Keratinocyte (primary cell): ENCODE measurements at regions not wholly inside any gene's neighbourhood (a gene's known extent, or its start where the extent isn't known, plus 50 kb on each side); places are given as distances from the start of the nearest gene placed in this dataset.

Experiments
- DNase-seq: peaks from one replicate; pipeline ENCODE4 v3.0.0-alpha.2; 2011; ENCODE audit warnings: low read depth, missing footprints, low spot score
- FAIRE-seq: peaks from 2 replicates; lab custom pipeline; 2011; peaks lifted over from hg19 to GRCh38; lab: Jason Lieb, UNC
- H2AFZ ChIP-seq: 2 replicates; pipeline ENCODE4 v1.6.0; 2012; ENCODE audit warnings: low read length, control low read depth, inconsistent platforms; ENCODE audit not compliant: control insufficient read depth
- H3K27ac ChIP-seq: 2 replicates; pipeline ENCODE4 v1.5.1; 2011; ENCODE audit warnings: low read length; ENCODE audit not compliant: control insufficient read depth, insufficient read depth
- H3K27me3 ChIP-seq: 3 replicates; pipeline ENCODE4 v1.6.0; 2011; ENCODE audit warnings: low read length; ENCODE audit not compliant: control insufficient read depth, insufficient read depth; ENCODE audit errors: extremely low read depth
- H3K36me3 ChIP-seq, 2 experiments: 2 replicates in 1 of 2; 3 replicates in 1 of 2; pipeline ENCODE4 v1.5.1; 2011; ENCODE audit warnings: low read length in 2 of 2, mild to moderate bottlenecking in 1 of 2; ENCODE audit not compliant: control insufficient read depth in 2 of 2, insufficient read depth in 2 of 2; ENCODE audit errors: extremely low read depth in 1 of 2
- H3K4me1 ChIP-seq: 3 replicates; pipeline ENCODE4 v1.5.1; 2011; ENCODE audit warnings: low read length; ENCODE audit not compliant: control insufficient read depth, insufficient read depth; ENCODE audit errors: extremely low read depth
- H3K4me2 ChIP-seq: 3 replicates; pipeline ENCODE4 v1.6.0; 2011; ENCODE audit warnings: low read depth, low read length; ENCODE audit not compliant: control insufficient read depth, insufficient read depth; ENCODE audit errors: extremely low read depth
- H3K4me3 ChIP-seq, 3 experiments: fragments of 200-600 bp in 1 of 3; sonication (generic) in 1 of 3; 2 replicates in 2 of 3; 3 replicates in 1 of 3; pipeline ENCODE4 v1.5.1; 2011 to 2016; ENCODE audit warnings: low read length in 3 of 3, mild to moderate bottlenecking in 3 of 3, control low read depth in 2 of 3, inconsistent platforms in 1 of 3, low read depth in 1 of 3, mixed read lengths in 1 of 3, mixed run types in 1 of 3, moderate library complexity in 1 of 3; ENCODE audit not compliant: control insufficient read depth in 2 of 3, insufficient read depth in 2 of 3; ENCODE audit errors: extremely low read depth in 1 of 3
- H3K79me2 ChIP-seq: 2 replicates; pipeline ENCODE4 v1.6.0; 2012; ENCODE audit warnings: low read length; ENCODE audit not compliant: control insufficient read depth, insufficient read depth
- H3K9ac ChIP-seq: 3 replicates; pipeline ENCODE4 v1.6.0; 2011; ENCODE audit warnings: low read length; ENCODE audit not compliant: control insufficient read depth, insufficient read depth; ENCODE audit errors: extremely low read depth
- H3K9me1 ChIP-seq: 3 replicates; pipeline ENCODE4 v1.6.0; 2011; ENCODE audit warnings: low read length; ENCODE audit not compliant: control insufficient read depth, insufficient read depth; ENCODE audit errors: extremely low read depth
- H3K9me3 ChIP-seq: 2 replicates; pipeline ENCODE4 v1.5.1; 2012; ENCODE audit warnings: low read depth, low read length; ENCODE audit not compliant: control insufficient read depth
- H4K20me1 ChIP-seq: 3 replicates; pipeline ENCODE4 v1.6.0; 2011; ENCODE audit warnings: low read length; ENCODE audit not compliant: control insufficient read depth, insufficient read depth; ENCODE audit errors: extremely low read depth
- CTCF ChIP-seq, 3 experiments: IDR thresholded peaks in 1 of 3; conservative IDR thresholded peaks in 1 of 3; optimal IDR thresholded peaks in 1 of 3; 2 replicates in 2 of 3; 3 replicates in 1 of 3; pipeline versions ENCODE3 to v1.5.1; 2011; ENCODE audit warnings: low read length in 3 of 3, mild to moderate bottlenecking in 3 of 3, moderate library complexity in 2 of 3, control low read depth in 1 of 3, inconsistent platforms in 1 of 3; ENCODE audit not compliant: insufficient read depth in 2 of 3; ENCODE audit errors: extremely low read depth in 1 of 3
- EZH2 ChIP-seq: IDR thresholded peaks from one replicate; pipeline ENCODE4 v1.6.1; 2012; ENCODE audit warnings: inconsistent platforms, mild to moderate bottlenecking, low read length, moderate library complexity
- dilution Hi-C: fragments of 300-500 bp; cut with MboI; formaldehyde crosslinking; loops from one replicate; pipeline ENCODE4 v1.7.0; 2020; ENCODE audit warnings: low sequenced_read_pairs; ENCODE audit not compliant: extremely low pct_ligation_motif_present

- no peak for TF ChIP-seq CTCF (optimal IDR thresholded peaks at IDR 0.05 in 1 of 3, IDR thresholded peaks at IDR 0.05 in 1 of 3, conservative IDR thresholded peaks at IDR 0.05 in 1 of 3; ENCODE audit: extremely low read depth in 1 of 3, insufficient read depth in 2 of 3, low read length in 3 of 3)
- TF ChIP-seq EZH2: no peak
- Histone ChIP-seq H3K4me2 (no peak overlapping the region), H4K20me1 (no peaks in the 10 kb centered on the region), H3K9me3 (no peaks in the 10 kb centered on the region), H2AFZ (no peak overlapping the region), H3K27ac (no peak overlapping the region), H3K4me3 (no peak overlapping the region), H3K79me2 (no peaks in the 10 kb centered on the region), H3K9ac (no peak overlapping the region), H3K36me3 (no peaks in the 10 kb centered on the region), H3K9me1 (no peaks in the 10 kb centered on the region), H3K27me3 (no peaks in the 10 kb centered on the region), H3K4me1 (no peaks in the 10 kb centered on the region)
- dilution Hi-C loops: no loop called here
- no peak for DNase-seq
- FAIRE-seq: no peak
These were observed 503.0 kb upstream of the LMO3 start for GRCh38 chr12:17108877-17109541.

DNA sequence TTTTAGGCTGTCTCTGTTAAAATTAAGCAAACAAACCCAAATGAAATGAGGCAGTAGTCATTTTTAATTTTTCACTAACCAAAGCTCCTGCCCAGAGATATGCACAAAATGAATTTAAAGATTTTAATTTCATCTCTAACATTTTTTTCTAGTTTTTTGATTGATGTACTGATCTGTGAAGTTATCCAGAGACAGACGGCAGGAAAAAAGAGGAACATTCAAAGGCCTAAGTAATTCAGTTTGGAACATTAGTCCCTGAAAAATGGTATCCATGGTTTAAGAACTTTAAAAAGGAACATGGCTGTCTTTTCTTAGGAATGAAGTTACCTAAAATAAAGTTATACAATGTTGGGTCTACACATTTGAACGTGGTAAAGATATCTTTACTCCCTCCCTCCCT lies 498.8 kb upstream of the LMO3 start:
- no peaks in the 10 kb centered on the region for H3K79me2 ChIP-seq
- no peaks in the 10 kb centered on the region for H3K36me3 ChIP-seq
- H3K9me1 ChIP-seq: no peaks in the 10 kb centered on the region
- no peak overlapping the region for H3K4me2 ChIP-seq
- no peak for DNase-seq
- FAIRE-seq: no peak
- H3K4me1 ChIP-seq: no peaks in the 10 kb centered on the region
- H3K27ac ChIP-seq: no peak overlapping the region
- no peak overlapping the region for H3K9ac ChIP-seq
- dilution Hi-C loops: no loop called here
- TF ChIP-seq CTCF (optimal IDR thresholded peaks at IDR 0.05 in 1 of 3, IDR thresholded peaks at IDR 0.05 in 1 of 3, conservative IDR thresholded peaks at IDR 0.05 in 1 of 3; ENCODE audit: extremely low read depth in 1 of 3, insufficient read depth in 2 of 3, low read length in 3 of 3): no peak
- no peak for TF ChIP-seq EZH2
- no peak overlapping the region for H3K4me3 ChIP-seq
- no peaks in the 10 kb centered on the region for H3K9me3 ChIP-seq
- H3K27me3 ChIP-seq: no peaks in the 10 kb centered on the region
- no peak overlapping the region for H2AFZ ChIP-seq
- H4K20me1 ChIP-seq: no peaks in the 10 kb centered on the region
